Mesothelial cell of epicardium (in vitro differentiated cells): ENCODE measurements at regions not wholly inside any gene's neighbourhood (a gene's known extent, or its start where the extent isn't known, plus 50 kb on each side); places are given as distances from the start of the nearest gene placed in this dataset.

ENCODE experiments used
- DNase-seq, 2 experiments: peaks; one replicate each; pipeline ENCODE4 v3.0.0; 2021; ENCODE audit warnings: low spot score in 2 of 2; ENCODE audit not compliant: unreplicated experiment in 2 of 2
- H3K27ac Mint-ChIP-seq: 2 replicates; pipeline ENCODE4 v1.8.0; 2021; ENCODE audit warnings: mixed read lengths
- H3K27me3 Mint-ChIP-seq: 2 replicates; pipeline ENCODE4 v1.8.0; 2021; ENCODE audit warnings: low read depth, mixed read lengths
- H3K36me3 Mint-ChIP-seq: 2 replicates; pipeline ENCODE4 v1.8.0; 2021; ENCODE audit warnings: mixed read lengths
- H3K4me1 Mint-ChIP-seq: 2 replicates; pipeline ENCODE4 v1.8.0; 2021; ENCODE audit warnings: mixed read lengths
- H3K4me3 Mint-ChIP-seq: 2 replicates; pipeline ENCODE4 v1.8.0; 2021; ENCODE audit warnings: mild to moderate bottlenecking, moderate library complexity, mixed read lengths
- H3K9me3 Mint-ChIP-seq: 2 replicates; pipeline ENCODE4 v1.8.0; 2021; ENCODE audit warnings: mixed read lengths
- TF ChIP-seq, protein P1 (sequence below): fragments of 200-600 bp; sonication (generic); IDR thresholded peaks from one replicate; pipeline ENCODE4 v1.5.0; 2021; ENCODE audit warnings: antibody characterized with exemption; ENCODE audit not compliant: unreplicated experiment

DNA sequence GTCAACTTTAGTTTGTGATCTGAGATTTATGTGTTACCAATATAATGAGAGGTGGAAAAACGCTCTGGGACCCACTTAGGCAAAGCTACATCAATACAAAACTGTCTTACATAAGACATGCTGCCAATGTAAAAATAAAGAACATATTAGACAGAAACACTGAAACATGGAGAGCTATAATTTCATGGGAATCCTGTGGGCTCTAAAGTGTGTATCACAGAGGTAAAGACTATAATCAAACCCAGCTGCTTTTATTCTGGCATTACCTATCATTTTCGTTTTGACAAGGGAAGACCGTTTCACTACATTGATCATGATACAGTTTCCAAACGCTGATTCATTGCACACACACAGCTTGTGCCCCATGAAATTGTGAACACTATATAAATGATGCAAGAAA is 400.5 kb upstream of the TUSC1 start:
- H3K9me3 Mint-ChIP-seq: peaks cover 33% of the 10 kb centered on the region
- TF ChIP-seq, protein P1, sequence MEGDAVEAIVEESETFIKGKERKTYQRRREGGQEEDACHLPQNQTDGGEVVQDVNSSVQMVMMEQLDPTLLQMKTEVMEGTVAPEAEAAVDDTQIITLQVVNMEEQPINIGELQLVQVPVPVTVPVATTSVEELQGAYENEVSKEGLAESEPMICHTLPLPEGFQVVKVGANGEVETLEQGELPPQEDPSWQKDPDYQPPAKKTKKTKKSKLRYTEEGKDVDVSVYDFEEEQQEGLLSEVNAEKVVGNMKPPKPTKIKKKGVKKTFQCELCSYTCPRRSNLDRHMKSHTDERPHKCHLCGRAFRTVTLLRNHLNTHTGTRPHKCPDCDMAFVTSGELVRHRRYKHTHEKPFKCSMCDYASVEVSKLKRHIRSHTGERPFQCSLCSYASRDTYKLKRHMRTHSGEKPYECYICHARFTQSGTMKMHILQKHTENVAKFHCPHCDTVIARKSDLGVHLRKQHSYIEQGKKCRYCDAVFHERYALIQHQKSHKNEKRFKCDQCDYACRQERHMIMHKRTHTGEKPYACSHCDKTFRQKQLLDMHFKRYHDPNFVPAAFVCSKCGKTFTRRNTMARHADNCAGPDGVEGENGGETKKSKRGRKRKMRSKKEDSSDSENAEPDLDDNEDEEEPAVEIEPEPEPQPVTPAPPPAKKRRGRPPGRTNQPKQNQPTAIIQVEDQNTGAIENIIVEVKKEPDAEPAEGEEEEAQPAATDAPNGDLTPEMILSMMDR: no peak
- H3K4me3 Mint-ChIP-seq: no peak overlapping the region
- no peaks in the 10 kb centered on the region for H3K27me3 Mint-ChIP-seq
- no peaks in the 10 kb centered on the region for H3K36me3 Mint-ChIP-seq
- DNase-seq: no peak
- no peaks in the 10 kb centered on the region for H3K4me1 Mint-ChIP-seq
- no peak overlapping the region for H3K27ac Mint-ChIP-seq

DNA sequence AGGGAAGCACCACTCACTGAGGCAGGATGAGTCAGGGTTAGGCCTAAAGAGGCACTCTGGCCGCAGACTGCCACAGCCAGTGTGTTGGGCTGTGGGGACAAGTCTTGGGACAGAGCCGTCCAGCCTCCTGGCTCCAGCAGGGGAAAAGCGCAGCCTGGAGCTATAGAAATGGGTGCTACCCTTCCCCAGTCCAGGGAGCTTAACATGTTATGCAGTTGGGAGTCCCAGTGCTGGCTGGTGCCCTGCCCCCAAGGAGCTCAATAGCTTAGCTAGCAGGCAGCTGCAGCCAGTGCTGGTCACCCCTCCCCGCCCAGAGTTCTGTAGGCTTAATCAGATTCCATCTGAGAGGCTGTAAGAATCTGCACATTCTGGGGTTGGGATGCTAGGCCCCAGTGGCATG is 399.6 kb upstream of the TUSC1 start:
- H3K27ac Mint-ChIP-seq: no peak overlapping the region
- DNase-seq: no peak

DNA sequence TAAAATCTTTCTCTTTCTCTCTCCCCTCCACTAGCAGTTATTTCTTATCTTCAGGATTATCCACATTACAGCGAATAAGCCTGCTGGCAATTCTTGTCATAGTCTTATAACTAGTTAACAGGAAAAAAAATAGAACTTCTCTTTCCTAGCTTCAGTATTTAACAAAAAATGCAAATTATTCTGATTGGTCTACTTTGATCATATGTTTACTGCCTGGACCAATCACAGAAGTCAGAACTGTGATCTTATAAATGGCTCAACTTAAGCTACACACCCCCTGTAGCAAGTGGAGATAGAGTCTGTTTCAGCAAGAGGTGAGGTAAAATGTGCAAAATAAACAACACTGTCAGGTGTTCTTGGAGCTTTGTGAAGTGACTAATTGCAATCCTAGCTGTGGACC is 389.4 kb upstream of the TUSC1 start:
- no peak overlapping the region for H3K4me3 Mint-ChIP-seq
- no peak for DNase-seq
- H3K36me3 Mint-ChIP-seq: no peaks in the 10 kb centered on the region
- no peaks in the 10 kb centered on the region for H3K9me3 Mint-ChIP-seq
- H3K27ac Mint-ChIP-seq: no peak overlapping the region
- H3K27me3 Mint-ChIP-seq: no peaks in the 10 kb centered on the region
- no peaks in the 10 kb centered on the region for H3K4me1 Mint-ChIP-seq
- TF ChIP-seq, protein P1: no peak

More for the DNA sequence above, 399.6 kb upstream of the TUSC1 start:
- Mint-ChIP-seq H3K9me3 (peaks cover 41% of the 10 kb centered on the region), H3K36me3 (no peaks in the 10 kb centered on the region), H3K4me1 (no peaks in the 10 kb centered on the region), H3K27me3 (no peaks in the 10 kb centered on the region), H3K4me3 (no peak overlapping the region)
- TF ChIP-seq, protein P1: no peak

DNA sequence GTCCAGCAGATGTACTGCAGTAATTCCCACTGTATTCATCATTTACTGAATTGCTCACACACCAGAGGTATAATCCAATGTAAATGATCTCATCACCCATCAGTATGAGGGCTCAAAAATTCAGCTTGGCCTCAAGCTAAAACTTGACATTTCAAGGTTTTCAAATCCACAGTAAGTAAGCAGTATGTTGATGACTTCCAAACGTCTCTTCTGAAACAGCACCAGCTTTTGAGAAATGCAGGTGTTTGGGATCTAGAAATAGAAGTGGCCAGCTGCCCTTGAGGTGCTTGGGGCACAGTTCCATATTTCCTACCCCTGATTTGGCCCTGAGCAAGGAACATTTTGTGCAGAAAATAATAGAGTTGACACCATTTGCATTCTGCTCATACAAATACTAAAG is 388.0 kb upstream of the TUSC1 start:
- H3K9me3 Mint-ChIP-seq: no peaks in the 10 kb centered on the region
- H3K27ac Mint-ChIP-seq: no peak overlapping the region
- H3K36me3 Mint-ChIP-seq: no peaks in the 10 kb centered on the region
- no peak for DNase-seq
- H3K27me3 Mint-ChIP-seq: no peaks in the 10 kb centered on the region
- H3K4me1 Mint-ChIP-seq: peaks cover 4% of the 10 kb centered on the region
- H3K4me3 Mint-ChIP-seq: no peak overlapping the region
- TF ChIP-seq, protein P1: no peak

DNA sequence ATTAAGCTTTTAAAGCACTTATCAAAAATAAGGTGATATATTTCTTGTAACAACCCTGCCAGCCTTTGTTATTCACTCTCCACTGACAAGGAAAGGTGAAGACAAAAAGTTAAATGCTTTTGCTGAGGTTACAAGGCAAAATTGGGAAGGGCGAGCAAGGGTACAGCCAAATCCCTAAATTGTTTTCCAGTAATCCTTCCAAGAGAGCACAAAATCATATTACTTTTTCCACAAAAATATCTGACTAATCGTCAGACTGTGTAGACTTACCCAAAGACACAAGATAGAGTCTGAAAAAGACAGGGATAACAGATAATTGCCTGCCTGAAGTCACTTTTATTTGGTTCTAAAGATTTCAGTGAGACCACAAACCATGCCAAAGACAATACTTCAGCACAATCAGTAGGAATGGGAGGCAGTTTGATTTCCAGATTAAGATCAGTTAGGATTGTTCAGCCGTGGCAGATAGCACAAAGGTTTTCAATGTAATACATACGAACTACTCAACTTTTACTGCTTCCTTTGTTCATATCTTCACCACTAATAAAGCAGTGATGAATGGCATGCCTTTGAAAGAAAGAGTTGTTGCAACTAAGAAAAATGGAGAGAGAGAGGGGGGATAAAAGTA is 383.8 kb upstream of the TUSC1 start:
- no peak for DNase-seq
- Mint-ChIP-seq H3K4me3 (no peak overlapping the region), H3K4me1 (peaks cover 4% of the 10 kb centered on the region), H3K27me3 (no peaks in the 10 kb centered on the region), H3K9me3 (no peaks in the 10 kb centered on the region), H3K36me3 (no peaks in the 10 kb centered on the region), H3K27ac (no peak overlapping the region)
- TF ChIP-seq, protein P1: no peak
